Esophagus muscularis mucosa (tissue), 4 donors: ENCODE measurements at regions not wholly inside any gene's neighbourhood (a gene's known extent, or its start where the extent isn't known, plus 50 kb on each side); places are given as distances from the start of the nearest gene placed in this dataset.

Experiments used
- DNase-seq: peaks from one replicate; pipeline ENCODE4 v3.0.0-alpha.2; 2017; ENCODE audit errors: extremely low spot score
- H3K27ac ChIP-seq, 4 donors: fragments of 200-600 bp; sonication (generic); replicated peaks in 1 of 4; 1 replicate in 3 of 4; 2 replicates in 1 of 4; pipeline ENCODE4 v1.5.1; 2016 to 2019; ENCODE audit warnings: mild to moderate bottlenecking in 1 of 4
- H3K27me3 ChIP-seq, 4 donors: fragments of 200-600 bp; sonication (generic); one replicate each; pipeline versions ENCODE4 v1.5.1 to v1.6.0; 2016 to 2019
- H3K36me3 ChIP-seq, 4 donors: fragments of 200-600 bp; sonication (generic); one replicate each; pipeline ENCODE4 v1.5.1; 2016 to 2019
- H3K4me1 ChIP-seq, 4 donors: fragments of 200-600 bp; sonication (generic); one replicate each; pipeline ENCODE4 v1.5.1; 2016 to 2019
- H3K4me3 ChIP-seq, 4 donors: fragments of 200-600 bp; sonication (generic); 1 replicate in 2 of 4; 2 replicates in 2 of 4; pipeline ENCODE4 v1.5.1; 2016 to 2019; ENCODE audit warnings: mild to moderate bottlenecking in 4 of 4, moderate library complexity in 1 of 4
- H3K9me3 ChIP-seq, 4 donors: fragments of 200-600 bp; sonication (generic); 1 replicate in 3 of 4; 2 replicates in 1 of 4; pipeline ENCODE4 v1.5.1; 2016 to 2019
- EP300 ChIP-seq: sonication (generic); formaldehyde crosslinking; IDR thresholded peaks from one replicate; pipeline ENCODE4 v1.6.1; 2017; ENCODE audit warnings: antibody characterized with exemption
- POLR2A ChIP-seq: fragments of 450-650 bp; IDR thresholded peaks from one replicate; pipeline ENCODE4 v1.6.1; 2017; ENCODE audit warnings: antibody characterized with exemption, moderate library complexity, mild to moderate bottlenecking, low read depth
- POLR2AphosphoS5 ChIP-seq, 2 donors: sonication (generic); formaldehyde crosslinking; IDR thresholded peaks; one replicate each; pipeline ENCODE4 v1.6.1; 2017; ENCODE audit warnings: antibody characterized with exemption in 2 of 2
- WGBS: methylation state at CpG from one replicate; pipeline ENCODE4 v1.1.5; 2018; 5-methylcytosine and 5-hydroxymethylcytosine counted together
- intact Hi-C: fragments of 100-400 bp; cut with DNase I; formaldehyde crosslinking; loops from one replicate; pipeline ENCODE4 v1.15.1; 2023
- TF ChIP-seq, protein P1 (sequence below), 3 experiments: fragments of 200-600 bp in 2 of 3; fragments of 450-650 bp in 1 of 3; sonication (generic) in 2 of 3; IDR thresholded peaks; one replicate each; pipeline ENCODE4 v1.5.1; 2017 to 2019; ENCODE audit warnings: antibody characterized with exemption in 3 of 3, mild to moderate bottlenecking in 2 of 3, moderate library complexity in 1 of 3

DNA sequence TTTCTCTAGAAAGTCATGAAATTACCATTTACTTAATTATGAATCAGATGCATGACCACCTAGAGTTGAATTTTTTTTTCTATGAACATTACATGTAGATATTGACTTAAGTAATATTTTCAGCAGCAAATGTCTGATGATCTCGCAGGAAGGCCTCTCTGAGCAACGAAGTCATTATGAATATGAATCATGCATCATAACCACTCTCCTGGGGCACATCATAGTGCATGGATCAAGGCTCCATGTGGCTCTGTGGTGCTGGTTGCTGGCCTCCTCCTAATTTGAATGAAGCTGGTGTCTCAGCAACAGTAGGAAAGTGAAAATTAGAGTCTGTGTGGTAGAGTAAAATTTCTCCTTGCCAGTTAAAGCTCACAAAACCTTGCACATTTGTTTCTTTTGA, 121.4 kb upstream of the INHBA start:
- intact Hi-C loops, result no loop called here
- Histone ChIP-seq H3K36me3 (no peaks in the 10 kb centered on the region), H3K4me1 (peaks cover 0 to 5% (median 0%) of the 10 kb centered on the region in 4 donors), H3K9me3 (no peaks in the 10 kb centered on the region), H3K4me3 (no peak overlapping the region), H3K27me3 (no peaks in the 10 kb centered on the region), H3K27ac (no peak overlapping the region)
- DNase-seq, result no peak
- TF ChIP-seq, protein P1, sequence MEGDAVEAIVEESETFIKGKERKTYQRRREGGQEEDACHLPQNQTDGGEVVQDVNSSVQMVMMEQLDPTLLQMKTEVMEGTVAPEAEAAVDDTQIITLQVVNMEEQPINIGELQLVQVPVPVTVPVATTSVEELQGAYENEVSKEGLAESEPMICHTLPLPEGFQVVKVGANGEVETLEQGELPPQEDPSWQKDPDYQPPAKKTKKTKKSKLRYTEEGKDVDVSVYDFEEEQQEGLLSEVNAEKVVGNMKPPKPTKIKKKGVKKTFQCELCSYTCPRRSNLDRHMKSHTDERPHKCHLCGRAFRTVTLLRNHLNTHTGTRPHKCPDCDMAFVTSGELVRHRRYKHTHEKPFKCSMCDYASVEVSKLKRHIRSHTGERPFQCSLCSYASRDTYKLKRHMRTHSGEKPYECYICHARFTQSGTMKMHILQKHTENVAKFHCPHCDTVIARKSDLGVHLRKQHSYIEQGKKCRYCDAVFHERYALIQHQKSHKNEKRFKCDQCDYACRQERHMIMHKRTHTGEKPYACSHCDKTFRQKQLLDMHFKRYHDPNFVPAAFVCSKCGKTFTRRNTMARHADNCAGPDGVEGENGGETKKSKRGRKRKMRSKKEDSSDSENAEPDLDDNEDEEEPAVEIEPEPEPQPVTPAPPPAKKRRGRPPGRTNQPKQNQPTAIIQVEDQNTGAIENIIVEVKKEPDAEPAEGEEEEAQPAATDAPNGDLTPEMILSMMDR (IDR thresholded peaks at IDR 0.05), result no peak
- TF ChIP-seq EP300 (no peak), POLR2AphosphoS5 (IDR thresholded peaks at IDR 0.05) (no peak), POLR2A (no peak)
- 71% methylated on average over 2 of the region's 2 CpGs for WGBS

DNA sequence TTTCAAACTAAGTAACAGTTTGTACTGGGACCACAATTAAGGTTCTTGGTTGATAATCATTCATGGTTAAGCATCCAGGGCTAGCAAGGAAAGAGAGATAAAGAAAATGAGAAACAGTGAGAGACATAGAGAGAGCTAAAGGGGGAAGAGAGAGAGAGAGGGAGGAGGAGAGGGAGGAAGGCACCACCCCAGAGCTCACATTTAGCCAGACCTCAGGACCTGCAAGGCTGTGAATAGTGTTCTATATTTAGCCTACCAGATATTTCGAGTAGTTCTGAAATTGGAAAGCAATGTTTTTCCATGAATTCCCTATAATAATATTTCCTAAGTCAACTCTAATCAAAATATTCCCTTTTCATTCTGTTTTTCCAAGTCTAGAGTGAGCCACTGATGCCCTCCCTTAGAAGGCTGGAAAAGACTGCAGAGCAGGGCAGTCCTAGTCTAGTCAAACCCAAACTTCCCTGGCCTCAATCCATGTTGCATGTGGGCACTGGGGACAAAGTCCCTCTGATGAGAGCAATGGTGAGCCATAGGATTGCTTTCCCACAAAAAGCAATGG, 119.4 kb upstream of the INHBA start:
- H3K27ac ChIP-seq, result no peak overlapping the region
- intact Hi-C loops, result no loop called here
- no peak for TF ChIP-seq POLR2AphosphoS5 (IDR thresholded peaks at IDR 0.05)
- TF ChIP-seq POLR2A, result no peak
- no peak for TF ChIP-seq EP300
- TF ChIP-seq, protein P1 (IDR thresholded peaks at IDR 0.05), result no peak

DNA sequence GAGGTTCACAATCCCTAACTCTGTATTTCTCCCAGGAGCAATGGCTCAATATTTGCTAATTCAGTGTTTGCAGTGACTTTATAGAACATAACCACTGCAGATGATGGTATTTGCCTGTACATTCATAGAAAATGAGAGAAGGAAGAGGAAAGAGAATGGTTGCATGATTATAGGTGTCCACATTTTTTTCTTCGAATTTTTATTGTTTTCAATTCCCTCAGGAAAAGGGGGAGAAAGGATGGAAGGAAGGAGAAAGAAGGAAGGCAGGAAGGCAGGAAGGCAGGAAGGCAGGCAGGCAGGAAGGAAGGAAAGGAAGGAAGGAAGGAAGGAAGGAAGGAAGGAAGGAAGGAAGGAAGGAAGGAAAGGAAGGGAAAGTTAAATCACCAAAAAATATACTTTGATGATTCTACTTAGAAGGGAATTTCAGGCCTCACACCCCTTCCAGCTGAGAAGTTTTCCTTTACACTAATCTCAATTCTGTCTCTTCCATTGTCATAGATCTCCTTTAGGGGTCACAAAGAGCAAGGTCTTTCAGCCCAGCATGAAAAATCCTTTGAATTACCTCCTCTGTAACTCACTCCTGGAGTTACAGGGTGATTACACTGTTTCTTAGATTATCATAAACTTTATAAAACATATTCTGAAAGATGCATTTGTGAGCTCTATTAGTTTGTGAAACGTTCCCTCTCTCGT, 118.8 kb upstream of the INHBA start:
- Histone ChIP-seq H3K9me3 (no peaks in the 10 kb centered on the region), H3K4me1 (peaks cover 0 to 5% (median 0%) of the 10 kb centered on the region in 4 donors), H3K36me3 (no peaks in the 10 kb centered on the region), H3K27me3 (no peaks in the 10 kb centered on the region), H3K27ac (no peak overlapping the region), H3K4me3 (no peak overlapping the region)
- 65% methylated on average over 3 of the region's 3 CpGs for WGBS
- no peak for DNase-seq
- intact Hi-C loops, result no loop called here
- TF ChIP-seq, protein P1 (IDR thresholded peaks at IDR 0.05), result no peak
- TF ChIP-seq POLR2A (no peak), POLR2AphosphoS5 (IDR thresholded peaks at IDR 0.05) (no peak), EP300 (no peak)

More for the DNA sequence above, 119.4 kb upstream of the INHBA start:
- Histone ChIP-seq H3K4me3 (no peak overlapping the region), H3K36me3 (no peaks in the 10 kb centered on the region), H3K4me1 (peaks cover 0 to 5% (median 0%) of the 10 kb centered on the region in 4 donors), H3K27me3 (no peaks in the 10 kb centered on the region), H3K9me3 (no peaks in the 10 kb centered on the region)
- 32% methylated on average over 1 of the region's 1 CpG for WGBS
- DNase-seq, result no peak

DNA sequence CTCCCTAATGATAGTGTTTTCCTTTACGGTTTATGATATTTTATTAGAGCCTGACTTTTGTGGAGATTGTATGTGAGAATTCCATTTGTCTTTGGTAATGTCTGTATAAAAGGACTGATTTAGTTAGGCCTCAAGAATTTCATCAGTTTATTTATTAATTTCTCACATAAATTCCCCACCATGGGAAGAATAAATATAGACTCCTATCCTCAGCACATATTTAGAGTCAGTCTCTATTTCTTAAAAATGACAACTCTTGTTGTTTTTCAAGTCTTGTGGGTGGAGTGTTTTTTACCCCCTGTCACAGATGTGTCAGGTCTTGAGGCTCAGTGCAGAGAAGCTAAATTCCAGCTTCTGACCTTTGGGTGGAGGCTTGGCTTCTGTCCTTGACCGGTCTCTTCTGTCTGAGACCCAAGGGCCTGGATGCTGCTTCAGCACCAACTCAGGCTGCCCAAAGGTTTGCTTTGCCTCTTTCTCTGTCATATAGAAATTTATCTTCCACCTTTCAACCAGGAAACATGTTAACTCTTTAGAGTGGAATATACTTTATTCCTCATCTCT, 117.3 kb upstream of the INHBA start:
- intact Hi-C loops, result no loop called here
- WGBS, result 88% methylated on average over 2 of the region's 2 CpGs
- no peak for TF ChIP-seq POLR2A
- TF ChIP-seq POLR2AphosphoS5 (IDR thresholded peaks at IDR 0.05), result no peak
- no peak for TF ChIP-seq EP300
- TF ChIP-seq, protein P1 (IDR thresholded peaks at IDR 0.05), result no peak
- Histone ChIP-seq H3K4me1 (peaks cover 0 to 5% (median 0%) of the 10 kb centered on the region in 4 donors), H3K9me3 (no peaks in the 10 kb centered on the region), H3K4me3 (no peak overlapping the region), H3K27me3 (no peaks in the 10 kb centered on the region), H3K36me3 (no peaks in the 10 kb centered on the region), H3K27ac (no peak overlapping the region)
- no peak for DNase-seq
